EL (cell line): ENCODE measurements at regions not wholly inside any gene's neighbourhood (a gene's known extent, or its start where the extent isn't known, plus 50 kb on each side); places are given as distances from the start of the nearest gene placed in this dataset.

ENCODE experiments used
- DNase-seq: peaks from one replicate; pipeline ENCODE4 v3.0.0-alpha.2; 2016

DNA sequence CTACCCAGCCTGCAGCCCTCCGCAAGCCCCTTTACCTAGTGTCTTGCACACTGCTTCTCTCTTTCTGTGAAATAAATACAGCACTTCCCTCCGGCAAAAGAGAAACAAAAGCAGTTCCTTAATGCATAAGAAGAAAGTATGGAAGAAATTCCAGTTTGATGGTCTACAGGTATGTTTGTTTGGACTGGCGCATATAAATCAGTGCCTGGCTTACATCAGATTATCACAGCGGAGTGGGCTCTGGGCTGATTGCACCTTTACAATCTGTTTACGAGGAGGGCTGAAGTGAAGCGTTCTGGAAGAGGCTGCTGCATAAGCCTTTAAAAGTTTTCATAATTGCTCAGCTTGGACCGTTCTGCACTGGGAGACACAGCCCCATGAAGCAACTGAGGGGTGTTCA lies 153.5 kb upstream of the FOXF1 start:
- DNase-seq: no peak

DNA sequence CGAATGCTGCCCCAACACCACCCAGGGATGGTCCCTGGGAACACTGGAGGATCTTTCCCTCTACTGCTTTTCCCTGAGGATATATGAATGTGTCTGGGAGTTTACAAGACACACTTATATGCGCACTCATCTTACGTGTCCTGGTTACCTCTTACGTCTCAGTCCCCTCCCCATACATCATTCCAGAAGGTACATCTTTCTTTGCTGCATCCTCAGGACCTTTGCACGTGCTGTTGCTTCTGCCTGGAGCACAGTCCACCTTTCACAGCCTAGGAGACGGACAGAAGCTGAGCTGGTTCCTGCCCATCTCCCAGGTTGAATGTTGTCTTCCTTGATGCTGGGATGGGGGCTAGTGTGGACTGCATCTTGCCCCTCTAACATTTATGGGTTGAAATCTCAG lies 153.0 kb upstream of the FOXF1 start:
- DNase-seq: no peak

DNA sequence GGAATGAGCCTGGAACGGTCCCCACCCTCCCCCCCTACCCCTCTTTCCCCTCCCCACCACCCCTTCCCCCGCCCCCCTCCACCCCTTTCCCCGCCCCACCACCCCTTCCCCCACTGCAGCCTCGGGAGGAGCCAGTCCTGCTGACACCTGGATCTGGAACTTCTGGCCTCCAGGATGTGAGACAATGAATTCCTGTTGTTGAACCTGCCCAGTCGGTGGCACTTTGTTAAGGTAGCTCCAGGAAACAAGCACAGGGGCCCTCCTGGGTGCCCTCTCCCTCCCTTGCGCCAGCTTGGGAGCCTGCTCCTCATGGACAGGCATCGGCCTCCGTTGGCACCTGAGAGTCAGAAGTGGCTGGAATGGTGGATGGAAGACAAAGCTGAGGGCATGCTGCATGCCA lies 152.4 kb upstream of the FOXF1 start:
- DNase-seq: no peak

DNA sequence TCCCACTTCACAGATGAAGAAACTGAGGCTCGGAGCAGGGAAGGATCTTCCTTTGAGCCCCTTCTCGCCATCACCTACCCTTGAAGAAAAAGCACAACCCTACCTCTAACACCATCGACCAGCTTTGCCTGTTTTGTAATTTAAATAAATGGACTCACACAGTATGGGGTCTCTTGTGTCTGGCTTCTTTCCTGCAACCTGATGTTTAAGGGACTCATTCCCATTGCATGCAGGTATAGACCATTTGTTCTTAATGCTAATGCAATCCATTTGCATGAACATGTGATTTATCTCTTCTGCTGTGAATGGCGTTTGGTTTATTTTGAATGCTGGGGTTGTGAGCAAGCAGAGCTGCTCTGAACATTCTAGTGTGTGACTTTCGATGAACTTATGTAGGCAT lies 150.8 kb upstream of the FOXF1 start:
- DNase-seq: no peak

DNA sequence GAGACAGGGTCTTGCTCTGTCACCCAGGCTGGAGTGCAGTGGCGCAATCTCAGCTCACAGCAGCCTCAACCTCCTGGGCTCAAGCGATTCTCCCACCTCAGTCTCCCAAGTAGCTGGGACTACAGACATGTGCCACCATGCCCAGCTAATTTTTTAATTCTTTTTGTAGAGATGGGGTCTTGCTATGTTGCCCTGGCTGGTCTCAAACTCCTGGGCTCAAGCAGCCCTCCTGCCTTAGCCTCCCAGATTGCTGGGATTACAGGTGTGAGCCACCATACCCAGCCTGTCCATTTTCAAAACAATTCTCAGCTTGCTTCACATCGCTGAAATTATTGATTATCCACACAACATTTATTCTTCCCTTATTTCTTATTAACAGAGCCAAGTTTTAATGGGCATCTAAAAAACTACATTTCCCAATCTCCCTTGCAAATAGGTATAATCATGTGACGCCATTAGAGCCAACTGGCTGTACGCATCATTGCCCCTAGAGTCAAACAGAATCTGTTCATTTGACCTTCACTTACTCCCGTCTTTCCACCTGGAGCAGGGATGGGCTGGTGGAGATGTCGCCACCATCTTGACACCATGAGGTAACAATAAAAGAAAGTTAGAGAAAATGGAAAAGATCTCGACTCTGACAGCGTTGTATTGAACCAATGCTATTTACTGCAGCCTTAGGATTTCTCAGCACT lies 148.0 kb upstream of the FOXF1 start:
- DNase-seq: peak; percentile 42

DNA sequence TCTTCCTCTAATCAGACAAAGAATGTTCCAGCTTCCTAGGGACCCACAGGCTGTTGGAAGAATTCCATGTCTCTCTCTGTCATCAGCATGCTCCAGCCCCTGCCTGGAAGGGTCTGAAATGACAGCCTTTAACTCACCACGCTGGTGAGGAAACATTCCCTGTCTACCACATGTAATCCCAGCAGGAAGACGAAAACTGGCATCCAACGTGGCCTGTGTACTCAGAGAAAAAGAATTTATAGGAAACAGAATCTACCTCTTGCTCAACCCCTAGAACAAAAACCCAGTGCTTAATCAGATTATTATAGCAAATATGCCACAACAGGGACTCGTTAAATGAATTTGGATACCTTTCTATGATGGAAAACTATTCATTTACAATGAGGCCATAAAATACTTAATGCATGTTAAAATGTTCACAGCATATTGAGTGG lies 147.3 kb upstream of the FOXF1 start:
- peak; percentile 99 for DNase-seq

DNA sequence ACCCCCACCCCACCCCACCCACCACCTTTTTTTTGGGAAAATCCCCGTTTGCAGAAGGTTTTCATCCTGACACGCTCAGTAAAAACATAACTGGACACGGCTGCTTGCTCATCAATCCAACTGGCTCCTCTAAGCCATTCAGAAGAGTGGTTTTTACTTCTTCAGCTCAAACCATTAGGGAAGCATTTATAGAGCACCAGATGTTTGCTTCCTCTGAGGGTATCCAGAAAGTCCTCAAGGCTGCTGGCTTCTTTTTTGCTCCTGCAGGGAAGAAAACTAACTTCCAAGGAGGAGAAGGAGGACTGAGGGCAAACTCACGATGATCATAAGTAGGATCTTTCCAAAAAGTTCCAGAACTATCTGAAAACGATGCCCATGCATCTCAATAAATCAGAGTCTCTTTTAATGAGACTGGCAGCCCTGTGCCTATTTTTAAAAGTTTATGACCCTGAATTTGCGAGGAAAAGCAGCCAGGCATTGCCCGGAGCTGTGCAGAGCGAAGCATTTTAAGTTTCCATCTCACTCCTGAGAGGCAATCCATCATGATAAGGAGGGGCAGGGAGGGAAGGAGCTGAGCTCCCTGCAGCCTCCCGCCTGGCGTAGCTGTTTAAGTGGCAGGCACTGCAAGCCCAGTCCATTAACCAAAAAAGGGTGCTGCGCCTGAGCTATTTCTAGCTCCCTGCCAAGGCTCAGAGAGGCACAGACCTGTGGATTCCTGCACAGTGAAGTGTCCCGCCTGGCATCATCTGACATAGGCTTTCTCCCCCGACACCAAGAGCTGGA lies 146.3 kb upstream of the FOXF1 start:
- DNase-seq: no peak

DNA sequence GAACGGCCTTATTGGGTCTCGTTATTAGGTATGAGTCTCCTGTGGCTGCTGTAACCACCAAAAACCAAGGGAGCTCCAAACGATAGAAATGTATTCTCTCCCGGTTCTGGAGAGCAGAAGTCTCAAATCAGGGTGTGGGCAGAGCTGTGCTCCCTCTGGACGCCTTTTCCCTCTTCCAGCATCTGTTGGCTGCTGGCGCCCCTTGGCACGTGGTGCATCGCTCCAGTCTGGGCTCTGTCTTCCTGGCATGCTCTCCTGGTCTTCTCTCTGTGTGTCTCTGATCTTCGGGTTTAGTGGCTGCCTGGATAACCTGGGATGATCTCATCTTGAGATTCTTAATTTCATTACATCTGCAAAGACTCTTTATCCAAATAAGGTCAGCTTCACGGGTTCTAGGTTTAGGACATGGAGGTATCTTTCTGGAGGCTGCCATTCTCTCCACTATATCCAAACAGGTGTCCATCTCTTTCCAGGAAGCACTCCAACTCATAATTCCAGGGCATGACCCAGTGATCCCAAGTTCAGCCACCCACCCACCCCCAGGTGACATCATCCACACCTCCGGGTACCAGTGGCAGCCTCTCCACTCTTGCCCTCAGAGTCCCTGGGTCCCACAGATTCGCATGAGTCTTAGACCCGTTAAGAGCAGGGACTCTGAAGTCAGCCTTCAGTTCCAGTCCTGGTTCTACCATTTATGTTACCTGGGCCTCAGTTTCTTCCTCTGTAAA lies 145.5 kb upstream of the FOXF1 start:
- no peak for DNase-seq

DNA sequence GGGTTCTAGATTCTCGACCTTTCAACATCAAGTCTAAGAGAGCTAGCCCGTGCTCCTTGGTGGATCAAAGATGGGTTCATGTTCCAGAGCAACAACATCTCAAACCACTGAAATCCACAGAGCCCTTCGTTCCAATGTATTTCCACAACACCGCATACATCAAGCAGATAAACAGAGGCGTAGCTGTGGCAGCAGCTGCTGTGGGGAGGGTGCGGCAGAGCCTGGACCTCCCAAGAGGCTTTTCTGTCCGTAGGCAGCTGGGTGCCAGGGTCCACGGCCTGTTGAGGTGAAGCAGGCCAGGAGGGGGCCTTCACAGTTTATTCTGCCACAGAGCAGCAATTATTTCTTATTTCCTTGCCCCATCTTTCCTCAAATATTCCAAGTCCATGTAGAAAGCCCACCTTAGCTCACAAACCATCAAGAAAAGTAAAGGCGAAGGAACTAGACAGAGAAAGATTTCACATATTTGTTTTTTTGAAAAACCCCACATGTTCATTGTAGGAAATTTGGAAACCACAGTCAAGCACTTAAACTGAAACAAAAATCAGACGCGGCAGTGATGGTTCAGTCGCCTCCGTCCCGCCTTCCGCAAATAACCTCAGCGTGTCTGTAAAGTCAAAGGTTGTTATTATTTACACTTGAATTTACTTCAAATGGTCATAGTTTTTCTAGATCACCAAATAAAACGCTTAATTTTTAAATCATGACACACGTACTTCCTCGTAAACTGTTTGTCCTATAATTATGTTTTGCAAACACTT lies 144.6 kb upstream of the FOXF1 start:
- DNase-seq: no peak

DNA sequence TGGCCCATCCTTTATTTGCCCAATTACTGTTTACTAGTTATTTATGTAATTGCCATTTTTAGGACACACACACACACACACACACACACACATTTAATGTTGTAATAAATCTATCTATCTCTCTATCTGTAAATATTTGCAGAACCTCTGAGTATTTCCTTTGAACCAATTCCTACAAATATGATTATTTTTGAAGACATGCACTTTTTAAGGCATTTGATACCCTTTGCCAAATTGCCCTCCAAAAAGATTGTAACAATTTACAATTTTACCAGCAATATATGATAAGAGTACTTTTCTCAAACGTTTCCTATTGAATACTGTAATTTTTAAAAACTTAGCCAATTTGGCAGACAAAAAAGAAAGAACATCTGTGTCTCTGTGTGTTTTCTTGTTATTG lies 143.8 kb upstream of the FOXF1 start:
- no peak for DNase-seq

DNA sequence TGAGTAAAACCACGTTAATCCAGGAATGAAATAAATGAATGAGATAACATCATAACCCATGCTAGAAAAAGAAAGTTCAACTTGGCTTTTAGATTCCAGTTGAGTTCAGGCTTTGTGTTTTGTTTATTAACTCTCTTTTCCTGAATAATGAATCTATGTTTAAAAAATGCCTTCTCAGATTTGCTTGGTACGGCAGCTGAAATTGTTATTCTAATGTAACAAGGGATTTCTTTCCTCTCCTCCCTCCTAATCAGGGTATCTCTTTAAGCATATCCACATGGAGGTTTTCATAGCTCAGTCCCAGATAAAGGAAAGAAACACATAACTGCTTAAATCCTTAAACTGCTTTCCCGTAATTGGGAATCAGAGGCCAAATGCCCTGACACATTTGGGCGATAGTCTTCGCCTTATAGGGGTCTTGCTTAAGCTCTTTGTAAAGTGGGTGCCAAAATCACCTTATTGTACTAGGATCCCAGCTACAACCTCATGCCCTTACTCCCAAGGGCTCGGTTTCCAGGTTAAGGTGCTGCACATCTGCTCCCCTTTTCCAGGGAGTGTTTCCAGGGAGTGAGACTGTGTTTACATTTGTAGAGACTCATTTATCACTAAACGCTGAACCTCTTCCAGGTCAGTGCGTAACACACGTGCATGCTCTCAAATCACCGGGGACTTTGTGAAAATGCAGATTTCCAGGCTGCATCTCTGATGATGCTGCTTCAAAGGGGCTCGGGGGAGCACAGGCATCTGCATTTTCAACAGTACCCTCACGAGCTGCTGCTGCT lies 142.8 kb upstream of the FOXF1 start:
- DNase-seq: no peak

DNA sequence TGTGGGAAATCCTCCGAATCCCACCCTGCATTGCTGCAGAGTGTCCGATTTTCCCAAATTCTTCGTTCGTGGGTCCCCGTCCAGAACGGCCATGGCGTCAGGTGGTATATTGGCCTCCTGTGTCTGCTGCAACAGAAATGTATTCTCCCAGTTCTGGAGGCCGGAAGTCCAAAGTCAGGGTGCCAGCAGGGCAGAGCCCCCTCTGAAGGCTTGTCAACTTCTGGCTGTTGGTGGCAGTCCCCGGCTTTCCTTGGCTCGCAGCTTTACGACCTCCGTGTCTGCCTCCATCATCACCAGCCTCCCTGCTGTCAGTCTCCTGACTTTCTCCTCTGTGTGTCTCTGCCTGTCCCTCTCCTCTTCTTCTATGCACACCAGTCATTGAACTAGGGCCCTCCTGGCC lies 142.1 kb upstream of the FOXF1 start:
- no peak for DNase-seq

DNA sequence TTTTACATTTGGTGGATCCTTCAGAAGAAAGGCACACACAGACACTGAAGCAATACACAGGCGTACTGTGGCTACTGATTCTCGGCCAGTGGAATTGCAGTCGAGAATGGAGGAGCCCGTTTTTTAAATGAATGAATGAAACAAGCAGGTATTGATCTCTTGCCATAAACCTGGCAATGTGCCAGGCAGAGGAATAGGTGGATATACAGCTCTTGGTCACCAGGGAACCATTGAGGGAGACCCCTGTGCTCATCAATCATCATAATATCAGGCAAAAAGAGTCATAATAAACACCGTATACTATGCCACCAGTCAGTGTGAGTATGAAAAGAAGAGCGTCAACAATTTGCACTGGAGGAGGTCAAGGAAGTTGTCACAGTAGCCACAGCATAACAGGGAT lies 140.3 kb upstream of the FOXF1 start:
- DNase-seq: no peak

DNA sequence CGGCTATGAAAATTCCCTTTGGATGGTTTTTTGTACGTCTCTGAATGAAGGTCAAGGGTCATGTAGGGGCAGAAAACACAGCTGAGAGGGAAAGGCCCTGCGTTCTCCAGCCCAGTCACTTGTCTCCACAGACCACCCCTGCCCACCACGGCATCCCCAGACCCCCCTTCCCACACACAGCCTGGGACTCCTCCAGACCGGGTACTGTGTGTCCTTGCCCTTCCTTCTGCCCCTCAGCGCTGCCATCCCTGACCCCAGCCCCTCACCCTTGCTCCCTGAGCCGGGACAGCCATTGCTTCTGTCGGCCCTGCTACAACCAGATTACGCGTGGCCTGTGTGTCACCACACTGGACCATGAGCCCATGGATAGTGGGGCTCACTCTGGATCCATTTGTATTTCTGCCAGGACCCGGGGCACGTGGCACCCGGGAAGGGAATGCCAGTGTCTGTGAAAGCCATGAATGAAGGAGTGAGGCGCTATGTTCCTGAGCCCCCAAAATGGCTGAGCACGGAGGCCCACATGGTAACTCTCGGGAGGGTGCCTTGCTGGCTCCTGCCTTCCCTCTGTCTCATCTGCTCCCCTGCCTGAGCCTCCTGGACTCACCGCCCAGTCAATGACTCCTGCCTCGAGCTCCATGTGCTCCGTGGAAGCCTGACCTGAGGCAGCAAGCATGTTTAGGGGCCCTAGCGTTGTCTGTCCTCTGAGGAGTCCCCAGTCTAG lies 139.1 kb upstream of the FOXF1 start:
- DNase-seq: no peak

DNA sequence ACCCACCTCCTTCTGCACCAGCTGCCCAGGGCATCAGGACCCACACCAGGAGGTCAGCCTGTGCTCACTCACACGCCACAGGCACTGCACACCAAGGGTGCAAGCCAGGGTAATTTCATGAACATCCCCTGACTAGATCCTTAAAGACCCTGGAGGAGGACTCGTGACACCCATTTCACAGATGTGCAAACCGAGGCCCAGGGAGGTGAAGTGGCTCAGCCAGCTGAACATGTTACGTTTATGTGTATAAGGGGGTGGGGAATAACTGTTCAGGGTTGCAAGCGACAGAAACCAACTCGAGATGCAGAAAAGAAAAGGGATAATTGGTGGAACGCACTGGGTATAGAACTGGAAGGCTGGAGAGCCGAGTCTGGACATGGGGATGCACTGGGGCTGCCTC lies 138.1 kb upstream of the FOXF1 start:
- no peak for DNase-seq

DNA sequence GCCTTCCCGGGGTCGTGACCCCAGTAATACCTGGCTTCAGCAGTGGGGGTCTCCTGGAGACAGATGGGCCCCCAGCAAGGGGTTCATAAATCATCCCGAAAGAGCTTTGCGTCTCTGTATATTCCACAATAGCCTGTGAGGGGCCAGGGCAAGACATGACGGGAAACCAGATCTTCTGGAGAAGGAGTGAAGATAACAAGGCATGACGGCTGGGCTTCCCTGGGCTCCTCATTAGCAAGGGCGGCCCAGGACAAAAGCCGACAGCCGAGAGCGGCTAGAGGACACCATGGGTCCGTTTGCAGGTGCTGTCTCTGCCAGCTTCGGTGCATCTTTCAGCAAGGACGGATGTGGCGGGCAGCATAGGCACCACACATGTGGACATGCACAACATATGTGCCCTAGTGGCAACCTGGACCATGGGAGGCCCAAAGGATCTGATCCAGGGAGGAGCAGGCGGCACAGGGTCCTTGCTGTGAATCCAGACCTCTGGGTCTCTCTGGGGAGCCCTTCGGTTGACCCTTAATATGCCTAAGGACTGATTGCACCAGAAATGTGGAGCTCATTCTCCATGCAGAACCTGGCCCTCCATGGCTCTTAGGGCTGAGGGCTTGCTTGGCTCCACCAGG lies 136.9 kb upstream of the FOXF1 start:
- no peak for DNase-seq

DNA sequence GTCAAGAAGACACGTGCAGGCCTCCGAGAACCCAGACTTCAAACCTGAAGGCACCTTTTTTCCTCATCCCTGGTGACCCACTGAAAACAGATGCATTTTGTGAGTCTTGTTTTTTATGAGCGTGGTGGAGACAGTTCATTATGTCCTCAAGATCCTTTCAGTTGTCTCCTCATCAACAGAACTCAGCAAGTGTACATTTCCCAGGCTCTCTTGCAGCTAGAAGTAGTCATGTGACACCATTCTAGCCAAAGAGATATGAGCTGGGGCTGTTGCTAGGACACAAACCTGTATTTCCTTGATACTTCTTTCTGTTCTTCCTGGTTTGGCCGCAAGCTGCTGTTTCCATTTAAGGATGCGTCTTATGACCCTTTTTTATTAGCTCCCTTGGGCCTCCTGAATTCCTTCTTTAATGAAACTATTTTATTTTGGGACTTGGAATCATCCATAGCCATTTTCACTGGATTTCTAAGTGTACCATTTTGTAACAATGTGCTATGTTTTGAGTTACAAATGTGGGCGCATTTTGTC lies 135.7 kb upstream of the FOXF1 start:
- DNase-seq: no peak

DNA sequence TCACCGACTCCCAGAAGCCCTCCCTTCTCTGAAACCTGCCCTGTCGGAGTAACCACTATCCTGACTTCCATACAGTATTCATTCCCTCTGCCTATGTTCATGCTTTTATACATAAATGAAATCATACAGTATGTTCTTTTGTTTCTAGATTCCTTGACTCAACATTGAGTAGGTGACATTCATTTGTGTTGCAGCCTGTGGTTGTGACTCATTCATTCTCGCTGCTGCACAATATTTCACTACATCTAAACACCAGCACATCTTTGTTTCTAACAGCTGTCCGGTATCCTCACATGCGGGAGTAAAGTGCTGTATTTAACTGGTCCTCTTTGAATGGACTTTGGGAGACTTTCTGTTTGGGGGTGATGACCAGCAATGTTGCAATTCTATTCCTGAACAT lies 135.0 kb upstream of the FOXF1 start:
- peak; percentile 81 for DNase-seq

DNA sequence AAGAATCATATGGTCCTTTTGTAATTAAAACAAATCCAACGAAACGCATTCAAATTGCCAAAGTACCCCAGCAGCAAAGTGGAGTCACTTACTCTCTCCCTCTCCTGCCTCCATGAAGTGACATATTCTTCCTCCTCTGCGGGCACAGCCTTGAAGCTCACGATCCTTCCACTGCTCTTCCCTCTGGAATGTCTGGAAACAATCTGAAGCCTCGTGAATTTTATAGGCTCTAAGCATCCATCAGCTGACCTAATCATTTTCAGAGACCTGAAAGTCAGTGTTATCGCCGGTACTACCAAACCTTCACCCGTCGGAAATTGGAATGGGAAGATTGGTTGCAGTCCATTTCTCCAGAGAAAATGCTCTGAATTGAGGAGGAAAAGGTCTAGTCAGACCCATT lies 134.5 kb upstream of the FOXF1 start:
- peak; percentile 32 for DNase-seq

DNA sequence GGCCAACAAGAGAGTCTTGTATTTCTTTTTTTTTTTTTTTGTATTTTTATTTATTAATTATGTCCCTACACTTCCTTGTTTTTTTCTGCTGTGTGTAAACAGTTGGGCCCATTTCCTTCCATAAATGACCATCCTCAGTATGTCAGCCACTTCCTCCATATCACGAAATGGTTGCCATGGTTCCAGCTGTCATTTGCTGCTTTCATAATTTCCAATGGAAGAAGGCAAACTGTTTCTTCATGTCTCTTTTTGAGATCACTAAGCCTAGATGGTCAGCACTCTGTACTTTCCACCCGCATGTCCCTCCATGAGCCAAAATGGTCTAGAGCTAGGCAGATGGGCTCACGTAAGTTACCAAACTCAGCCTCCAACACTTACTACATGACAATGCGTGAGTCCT lies 133.5 kb upstream of the FOXF1 start:
- no peak for DNase-seq
